PC-3 (cell line): ENCODE measurements at regions not wholly inside any gene's neighbourhood (a gene's known extent, or its start where the extent isn't known, plus 50 kb on each side); places are given as distances from the start of the nearest gene placed in this dataset.

ENCODE experiments used
- ATAC-seq: fragments of 200-7000 bp; cut with Tn5 transposase; 2 replicates; pipeline ENCODE4 v1.9.1; 2020; ENCODE audit warnings: mild to moderate bottlenecking, moderate library complexity
- BruUV-seq: library from RNA; stranded (reverse); fragments of 400-500 nt; replicated peaks from 2 replicates; lab custom pipeline; 2021; lab: Mats Ljungman, UMichigan
- CTCF ChIA-PET: fragments of 300-600 bp; sonication (Branson Sonifier 250); formaldehyde crosslinking; loops from one replicate; lab custom pipeline; 2022; ENCODE audit warnings: antibody characterized with exemption; lab: Charles Lee
- POLR2A ChIA-PET: fragments of 300-600 bp; sonication (Branson Sonifier 250); formaldehyde crosslinking; loops from one replicate; lab custom pipeline; 2022; ENCODE audit warnings: antibody characterized with exemption; ENCODE audit not compliant: unreplicated experiment; lab: Charles Lee
- DNase-seq: peaks from one replicate; pipeline ENCODE4 v3.0.0-alpha.2; 2015
- H2AFZ ChIP-seq: fragments of 300-600 bp; sonication (generic); 2 replicates; pipeline ENCODE4 v1.6.0; 2016; ENCODE audit warnings: antibody characterized with exemption, low read length
- H3F3A ChIP-seq: fragments of 300-600 bp; sonication (generic); one replicate; pipeline ENCODE4 v1.6.0; 2017; ENCODE audit warnings: antibody characterized with exemption, low read length, control low read depth, mild to moderate bottlenecking; ENCODE audit not compliant: unreplicated experiment
- H3K27ac ChIP-seq: fragments of 300-600 bp; sonication (generic); 2 replicates; pipeline ENCODE4 v1.5.1; 2016; ENCODE audit warnings: mild to moderate bottlenecking, low read length
- H3K27me3 ChIP-seq: fragments of 300-600 bp; sonication (generic); 2 replicates; pipeline ENCODE4 v1.6.1; 2016; ENCODE audit warnings: low read length, mixed read lengths
- H3K36me3 ChIP-seq: fragments of 300-600 bp; sonication (generic); 2 replicates; pipeline ENCODE4 v1.6.1; 2016; ENCODE audit warnings: low read depth, mixed run types, low read length, mixed read lengths
- H3K4me1 ChIP-seq: fragments of 300-600 bp; sonication (generic); 2 replicates; pipeline ENCODE4 v1.5.1; 2016; ENCODE audit warnings: low read length; ENCODE audit not compliant: insufficient read depth
- H3K4me2 ChIP-seq: fragments of 300-600 bp; sonication (generic); 2 replicates; pipeline ENCODE4 v1.6.0; 2016; ENCODE audit warnings: low read length
- H3K4me3 ChIP-seq: fragments of 300-600 bp; sonication (generic); 2 replicates; pipeline ENCODE4 v1.5.1; 2016; ENCODE audit warnings: mild to moderate bottlenecking, low read length, mixed read lengths
- H3K79me2 ChIP-seq: fragments of 300-600 bp; sonication (generic); 2 replicates; pipeline ENCODE4 v1.6.1; 2017; ENCODE audit warnings: low read length, mixed read lengths
- H3K9ac ChIP-seq: fragments of 300-600 bp; sonication (generic); 2 replicates; pipeline ENCODE4 v1.6.0; 2016; ENCODE audit warnings: mild to moderate bottlenecking, low read length
- H3K9me2 ChIP-seq: fragments of 300-600 bp; sonication (generic); replicated peaks from 2 replicates; pipeline ENCODE4 v1.6.1; 2016; ENCODE audit warnings: mixed run types, low read length, mixed read lengths
- H3K9me3 ChIP-seq: fragments of 300-600 bp; sonication (generic); 2 replicates; pipeline ENCODE4 v1.6.1; 2016; ENCODE audit warnings: low read length, mixed read lengths
- H4K20me1 ChIP-seq: fragments of 300-600 bp; sonication (generic); 2 replicates; pipeline ENCODE4 v1.6.1; 2016; ENCODE audit warnings: low read length, mixed read lengths
- CTCF ChIP-seq: fragments of 300-600 bp; sonication (generic); conservative IDR thresholded peaks from 2 replicates; pipeline ENCODE4 v1.5.1; 2017; ENCODE audit warnings: antibody characterized with exemption, low read depth, mild to moderate bottlenecking, low read length
- EZH2 ChIP-seq: fragments of 300-600 bp; sonication (generic); IDR thresholded peaks from one replicate; pipeline ENCODE4 v1.6.1; 2017; ENCODE audit warnings: antibody characterized with exemption, mild to moderate bottlenecking, low read length; ENCODE audit not compliant: unreplicated experiment
- EZH2phosphoT487 ChIP-seq: fragments of 300-600 bp; sonication (generic); IDR thresholded peaks from 2 replicates; pipeline ENCODE4 v1.6.1; 2018; ENCODE audit warnings: mild to moderate bottlenecking, antibody characterized with exemption, low read length, borderline replicate concordance
- intact Hi-C: fragments of 100-400 bp; cut with micrococcal nuclease; formaldehyde crosslinking; loops from 2 replicates; pipeline ENCODE4 v1.9.0; 2023

GRCh38 chr2:42961961-42962360 lies 169.6 kb upstream of the HAAO start:
- ATAC-seq, result no peak
- no peaks in the 10 kb centered on the region for H3K9me3 ChIP-seq
- no peaks in the 10 kb centered on the region for H4K20me1 ChIP-seq
- POLR2A ChIA-PET, result no interaction called here
- H3K9me2 ChIP-seq, result no peaks in the 10 kb centered on the region
- TF ChIP-seq CTCF (no peak), EZH2phosphoT487 (no peak), EZH2 (no peak)
- no peak overlapping the region for H3K4me3 ChIP-seq
- no peak overlapping the region for H2AFZ ChIP-seq
- no peak for DNase-seq
- H3K9ac ChIP-seq, result no peak overlapping the region
- H3K27me3 ChIP-seq, result no peaks in the 10 kb centered on the region
- peaks cover 12% of the 10 kb centered on the region for H3K4me1 ChIP-seq
- H3F3A ChIP-seq, result no peaks in the 10 kb centered on the region
- H3K4me2 ChIP-seq, result no peak overlapping the region
- no peaks in the 10 kb centered on the region for H3K79me2 ChIP-seq
- no TSS peak for BruUV-seq
- CTCF ChIA-PET, result no interaction called here
- no peak overlapping the region for H3K27ac ChIP-seq
- intact Hi-C loops, result no loop called here
- H3K36me3 ChIP-seq, result no peaks in the 10 kb centered on the region

- H3K9ac ChIP-seq, result no peak overlapping the region
- ChIA-PET CTCF (no interaction called here), POLR2A (no interaction called here)
- no peaks in the 10 kb centered on the region for H3F3A ChIP-seq
- H2AFZ ChIP-seq, result no peak overlapping the region
- H3K27me3 ChIP-seq, result no peaks in the 10 kb centered on the region
- H3K4me1 ChIP-seq, result peaks cover 12% of the 10 kb centered on the region
- DNase-seq (no peak), ATAC-seq (no peak)
- H4K20me1 ChIP-seq, result no peaks in the 10 kb centered on the region
- intact Hi-C loops, result no loop called here
- H3K9me2 ChIP-seq, result no peaks in the 10 kb centered on the region
- TF ChIP-seq EZH2 (no peak), CTCF (no peak), EZH2phosphoT487 (no peak)
- H3K9me3 ChIP-seq, result no peaks in the 10 kb centered on the region
- no peak overlapping the region for H3K4me3 ChIP-seq
- no peak overlapping the region for H3K4me2 ChIP-seq
- no peaks in the 10 kb centered on the region for H3K79me2 ChIP-seq
- H3K27ac ChIP-seq, result no peak overlapping the region
- no TSS peak for BruUV-seq
- H3K36me3 ChIP-seq, result no peaks in the 10 kb centered on the region
Measured at GRCh38 chr2:42961385-42961811, 169.0 kb upstream of the HAAO start.

- TF ChIP-seq CTCF (no peak), EZH2 (no peak), EZH2phosphoT487 (no peak)
Measured at GRCh38 chr2:42960842-42961180, 168.4 kb upstream of the HAAO start.

More at GRCh38 chr2:42960842-42961180, 168.4 kb upstream of the HAAO start:
- H3K27me3 ChIP-seq, result no peaks in the 10 kb centered on the region
- no peaks in the 10 kb centered on the region for H3K79me2 ChIP-seq
- no TSS peak for BruUV-seq
- POLR2A ChIA-PET, result no interaction called here
- H3K9ac ChIP-seq, result no peak overlapping the region
- H3K4me2 ChIP-seq, result no peak overlapping the region
- DNase-seq (no peak), ATAC-seq (no peak)
- no peak overlapping the region for H3K4me3 ChIP-seq
- intact Hi-C loops, result no loop called here
- no peaks in the 10 kb centered on the region for H3K9me2 ChIP-seq
- no peaks in the 10 kb centered on the region for H3K36me3 ChIP-seq
- peaks cover 12% of the 10 kb centered on the region for H3K4me1 ChIP-seq
- CTCF ChIA-PET, result no interaction called here
- no peak overlapping the region for H2AFZ ChIP-seq
- no peaks in the 10 kb centered on the region for H3K9me3 ChIP-seq
- H3K27ac ChIP-seq, result no peak overlapping the region
- no peaks in the 10 kb centered on the region for H3F3A ChIP-seq
- no peaks in the 10 kb centered on the region for H4K20me1 ChIP-seq
